MM.1S (cell line): ENCODE measurements at regions not wholly inside any gene's neighbourhood (a gene's known extent, or its start where the extent isn't known, plus 50 kb on each side); places are given as distances from the start of the nearest gene placed in this dataset.

Experiments used
- DNase-seq: peaks from one replicate; pipeline ENCODE4 v3.0.0-alpha.2; 2015
- H2AFZ ChIP-seq: fragments of 300-600 bp; sonication (generic); 2 replicates; pipeline ENCODE4 v1.6.0; 2016; ENCODE audit warnings: antibody characterized with exemption, low read length
- H3F3A ChIP-seq: fragments of 300-600 bp; sonication (generic); 2 replicates; pipeline ENCODE4 v1.6.1; 2016; ENCODE audit warnings: mild to moderate bottlenecking, antibody characterized with exemption, low read length, moderate library complexity, mixed read lengths; ENCODE audit not compliant: insufficient read depth
- H3K27ac ChIP-seq: fragments of 300-600 bp; sonication (generic); 2 replicates; pipeline ENCODE4 v1.5.1; 2016; ENCODE audit warnings: mild to moderate bottlenecking, low read length
- H3K27me3 ChIP-seq: fragments of 300-600 bp; sonication (generic); replicated peaks from 2 replicates; pipeline ENCODE4 v1.6.0; 2016; ENCODE audit warnings: low read length; ENCODE audit not compliant: insufficient read depth
- H3K36me3 ChIP-seq: fragments of 300-600 bp; sonication (generic); replicated peaks from 2 replicates; pipeline ENCODE4 v1.6.1; 2016; ENCODE audit warnings: mild to moderate bottlenecking, low read length, mixed read lengths; ENCODE audit not compliant: insufficient read depth
- H3K4me1 ChIP-seq: fragments of 300-600 bp; sonication (generic); 2 replicates; pipeline ENCODE4 v1.6.1; 2016; ENCODE audit warnings: low read length, mixed read lengths
- H3K4me2 ChIP-seq: fragments of 300-600 bp; sonication (generic); 2 replicates; pipeline ENCODE4 v1.6.0; 2016; ENCODE audit warnings: low read depth, low read length
- H3K4me3 ChIP-seq: fragments of 300-600 bp; sonication (generic); 2 replicates; pipeline ENCODE4 v1.5.1; 2016; ENCODE audit warnings: low read length, mixed read lengths
- H3K79me2 ChIP-seq: fragments of 300-600 bp; sonication (generic); 2 replicates; pipeline ENCODE4 v1.6.1; 2016; ENCODE audit warnings: mixed run types, low read length, mixed read lengths
- H3K9ac ChIP-seq: fragments of 300-600 bp; sonication (generic); 2 replicates; pipeline ENCODE4 v1.6.1; 2016; ENCODE audit warnings: low read length, mixed read lengths
- H3K9me2 ChIP-seq: fragments of 300-600 bp; sonication (generic); replicated peaks from 2 replicates; pipeline ENCODE4 v1.6.1; 2016; ENCODE audit warnings: mild to moderate bottlenecking, low read length, mixed read lengths; ENCODE audit not compliant: insufficient read depth
- H3K9me3 ChIP-seq: fragments of 300-600 bp; sonication (generic); replicated peaks from 2 replicates; pipeline ENCODE4 v1.6.1; 2016; ENCODE audit warnings: mild to moderate bottlenecking, low read length, mixed read lengths; ENCODE audit not compliant: insufficient read depth
- H4K20me1 ChIP-seq: fragments of 300-600 bp; sonication (generic); 2 replicates; pipeline ENCODE4 v1.6.1; 2016; ENCODE audit warnings: mild to moderate bottlenecking, low read length, moderate library complexity, mixed read lengths; ENCODE audit not compliant: insufficient read depth
- CTCF ChIP-seq: fragments of 300-600 bp; sonication (generic); IDR thresholded peaks from 2 replicates; pipeline ENCODE4 v1.5.1; 2016; ENCODE audit warnings: antibody characterized with exemption, low read length, mixed read lengths
- EZH2 ChIP-seq: fragments of 300-600 bp; sonication (generic); optimal IDR thresholded peaks from 2 replicates; pipeline ENCODE3; 2017; ENCODE audit warnings: low read depth, mild to moderate bottlenecking, antibody characterized with exemption, low read length, mixed read lengths
- EZH2phosphoT487 ChIP-seq: fragments of 300-600 bp; sonication (generic); IDR thresholded peaks from 2 replicates; pipeline ENCODE4 v1.6.1; 2018; ENCODE audit warnings: antibody characterized with exemption, low read length

DNA sequence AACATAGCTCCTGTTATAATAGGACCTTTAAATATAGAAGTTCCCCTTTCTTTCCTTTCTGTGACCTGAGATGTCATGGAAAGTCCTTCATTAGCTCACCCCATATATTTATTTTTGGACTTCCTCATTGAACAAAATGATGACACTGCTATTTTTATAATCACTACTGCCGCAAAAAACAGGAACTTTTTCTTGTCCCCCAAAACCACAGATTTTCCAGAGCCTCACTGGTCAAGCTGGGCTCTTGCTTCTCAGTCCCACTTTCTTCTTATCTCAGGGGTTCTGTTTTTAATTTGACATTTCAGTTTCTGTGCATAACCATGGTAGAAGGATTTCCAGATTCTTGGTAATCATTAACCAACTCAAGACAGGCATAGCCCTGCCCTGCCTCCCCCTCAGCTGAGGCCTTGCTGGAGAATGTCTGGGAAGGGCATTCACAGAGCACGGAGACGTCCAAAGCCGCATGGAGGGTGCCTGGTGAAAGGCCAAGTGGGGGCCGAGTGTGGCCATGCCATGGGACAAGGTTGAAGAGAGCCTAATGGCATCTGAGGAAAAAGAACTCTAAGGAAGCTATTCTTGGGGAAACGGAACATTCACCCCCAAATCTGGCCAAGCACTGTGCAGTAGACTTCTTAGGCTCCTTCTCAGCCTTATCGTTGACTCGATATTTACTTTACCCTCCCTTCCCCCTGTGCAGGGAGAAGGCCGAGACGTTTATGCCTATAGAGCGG lies 73.7 kb downstream of the EDN1 start:
- DNase-seq, result peak; percentile 27
- no peak overlapping the region for H3K4me3 ChIP-seq
- peaks cover 5% of the 10 kb centered on the region; the same call in 1 of the 2 replicates for H3F3A ChIP-seq
- H3K4me1 ChIP-seq, result peaks cover 32% of the 10 kb centered on the region
- H4K20me1 ChIP-seq, result no peaks in the 10 kb centered on the region
- no peaks in the 10 kb centered on the region for H3K79me2 ChIP-seq
- H3K9me2 ChIP-seq, result no peaks in the 10 kb centered on the region
- H3K27me3 ChIP-seq, result no peaks in the 10 kb centered on the region
- TF ChIP-seq EZH2phosphoT487 (no peak), CTCF (no peak), EZH2 (no peak)
- H3K9me3 ChIP-seq, result no peaks in the 10 kb centered on the region
- H3K4me2 ChIP-seq, result peak overlapping the region; percentile 0; the same call in 1 of the 2 replicates
- no peaks in the 10 kb centered on the region for H3K36me3 ChIP-seq
- H3K9ac ChIP-seq, result no peak overlapping the region
- peak overlapping the region; percentile 58 for H3K27ac ChIP-seq
- no peak overlapping the region for H2AFZ ChIP-seq

GRCh38 chr6:12364621-12365020 lies 74.5 kb downstream of the EDN1 start:
- no peaks in the 10 kb centered on the region for H4K20me1 ChIP-seq
- peaks cover 25% of the 10 kb centered on the region for H3K4me1 ChIP-seq
- no peaks in the 10 kb centered on the region for H3K9me3 ChIP-seq
- no peaks in the 10 kb centered on the region for H3K9me2 ChIP-seq
- H3K27ac ChIP-seq, result no peak overlapping the region
- no peak overlapping the region for H3K9ac ChIP-seq
- H3K4me3 ChIP-seq, result no peak overlapping the region
- no peaks in the 10 kb centered on the region for H3K27me3 ChIP-seq
- no peak overlapping the region for H3K4me2 ChIP-seq
- peaks cover 5% of the 10 kb centered on the region; the same call in 1 of the 2 replicates for H3F3A ChIP-seq
- no peaks in the 10 kb centered on the region for H3K79me2 ChIP-seq
- TF ChIP-seq EZH2phosphoT487, result no peak
- TF ChIP-seq EZH2, result no peak
- TF ChIP-seq CTCF, result no peak
- DNase-seq, result no peak
- no peak overlapping the region for H2AFZ ChIP-seq
- no peaks in the 10 kb centered on the region for H3K36me3 ChIP-seq

DNA sequence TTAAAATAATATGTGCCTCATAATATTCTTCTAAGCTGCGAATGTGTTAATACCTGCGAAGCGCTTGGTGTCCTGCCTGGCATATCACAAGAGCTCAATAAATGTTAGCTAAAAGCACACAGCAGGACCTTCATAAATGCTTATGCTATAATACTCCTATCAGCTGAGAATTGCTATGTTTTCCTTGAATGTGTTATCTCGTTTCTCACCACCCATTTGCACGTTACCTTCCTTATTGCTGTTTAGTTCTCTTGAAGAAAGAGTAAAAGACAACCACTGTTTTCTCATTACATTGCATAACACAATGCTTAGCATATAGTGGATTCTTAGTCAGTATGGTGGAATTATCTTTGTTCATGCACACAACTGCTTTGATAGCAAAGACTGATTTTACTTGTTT lies 76.6 kb downstream of the EDN1 start:
- Histone ChIP-seq H4K20me1 (no peaks in the 10 kb centered on the region), H2AFZ (no peak overlapping the region), H3K79me2 (no peaks in the 10 kb centered on the region), H3K27ac (no peak overlapping the region), H3K4me2 (no peak overlapping the region), H3K9me2 (no peaks in the 10 kb centered on the region), H3K27me3 (no peaks in the 10 kb centered on the region), H3K9me3 (no peaks in the 10 kb centered on the region), H3K4me3 (no peak overlapping the region), H3K36me3 (no peaks in the 10 kb centered on the region), H3K4me1 (peaks cover 25% of the 10 kb centered on the region), H3F3A (peaks cover 5% of the 10 kb centered on the region; the same call in 1 of the 2 replicates), H3K9ac (no peak overlapping the region)
- TF ChIP-seq EZH2 (no peak), EZH2phosphoT487 (no peak), CTCF (no peak)
- no peak for DNase-seq
